Osteoblast (primary cell): ENCODE measurements at regions not wholly inside any gene's neighbourhood (a gene's known extent, or its start where the extent isn't known, plus 50 kb on each side); places are given as distances from the start of the nearest gene placed in this dataset.

Experiments used
- DNase-seq: peaks from one replicate; pipeline ENCODE4 v3.0.0; 2011; ENCODE audit warnings: low spot score, mixed read lengths; ENCODE audit not compliant: insufficient read length; ENCODE audit errors: missing footprints
- H2AFZ ChIP-seq: 2 replicates; pipeline ENCODE4 v1.6.0; 2011; ENCODE audit warnings: mild to moderate bottlenecking, low read length
- H3K27ac ChIP-seq: 2 replicates; pipeline ENCODE4 v1.5.1; 2011; ENCODE audit warnings: mild to moderate bottlenecking, low read depth, low read length, moderate library complexity
- H3K27me3 ChIP-seq: 2 replicates; pipeline ENCODE4 v1.6.0; 2012; ENCODE audit warnings: mild to moderate bottlenecking, control low read depth, inconsistent platforms, low read length, moderate library complexity; ENCODE audit not compliant: insufficient read depth
- H3K36me3 ChIP-seq: 2 replicates; pipeline ENCODE4 v1.5.1; 2011; ENCODE audit warnings: mild to moderate bottlenecking, low read length, control low read depth, moderate library complexity; ENCODE audit not compliant: insufficient read depth
- H3K4me1 ChIP-seq: 2 replicates; pipeline ENCODE4 v1.5.1; 2011; ENCODE audit warnings: mild to moderate bottlenecking, low read length, control low read depth, moderate library complexity; ENCODE audit not compliant: insufficient read depth
- H3K4me2 ChIP-seq: 2 replicates; pipeline ENCODE4 v1.6.0; 2011; ENCODE audit warnings: mild to moderate bottlenecking, low read length; ENCODE audit not compliant: insufficient read depth
- H3K4me3 ChIP-seq: fragments of 200-600 bp; sonication (generic); 3 replicates; pipeline ENCODE4 v1.5.1; 2012; ENCODE audit warnings: mild to moderate bottlenecking, low read length, inconsistent platforms; ENCODE audit not compliant: insufficient read depth
- H3K79me2 ChIP-seq: 2 replicates; pipeline ENCODE4 v1.6.0; 2012; ENCODE audit warnings: mild to moderate bottlenecking, low read length, control low read depth, inconsistent platforms; ENCODE audit not compliant: insufficient read depth
- H3K9me3 ChIP-seq: 2 replicates; pipeline ENCODE4 v1.5.1; 2011; ENCODE audit warnings: low read depth, low read length, control low read depth
- H4K20me1 ChIP-seq: 2 replicates; pipeline ENCODE4 v1.6.0; 2012; ENCODE audit warnings: mild to moderate bottlenecking, low read length, control low read depth; ENCODE audit not compliant: insufficient read depth
- CTCF ChIP-seq: IDR thresholded peaks from 2 replicates; pipeline ENCODE4 v1.5.1; 2011; ENCODE audit warnings: mild to moderate bottlenecking, low read depth, low read length, moderate library complexity; ENCODE audit errors: extremely low read depth

GRCh38 chr6:164731539-164731938, 577.9 kb downstream of the C6orf118 start:
- no peak overlapping the region for H3K4me2 ChIP-seq
- no peaks in the 10 kb centered on the region for H3K27me3 ChIP-seq
- H3K4me3 ChIP-seq: no peak overlapping the region
- H3K27ac ChIP-seq: no peak overlapping the region
- no peaks in the 10 kb centered on the region for H3K36me3 ChIP-seq
- TF ChIP-seq CTCF: no peak
- H4K20me1 ChIP-seq: no peaks in the 10 kb centered on the region
- H3K79me2 ChIP-seq: no peaks in the 10 kb centered on the region
- H3K4me1 ChIP-seq: no peaks in the 10 kb centered on the region
- DNase-seq: no peak
- H2AFZ ChIP-seq: no peak overlapping the region
- H3K9me3 ChIP-seq: no peaks in the 10 kb centered on the region

- Histone ChIP-seq H2AFZ (no peak overlapping the region), H3K36me3 (no peaks in the 10 kb centered on the region), H3K4me3 (no peak overlapping the region), H3K27me3 (no peaks in the 10 kb centered on the region), H4K20me1 (no peaks in the 10 kb centered on the region), H3K27ac (no peak overlapping the region), H3K4me1 (no peaks in the 10 kb centered on the region), H3K9me3 (peaks cover 1% of the 10 kb centered on the region), H3K4me2 (no peak overlapping the region), H3K79me2 (no peaks in the 10 kb centered on the region)
- no peak for DNase-seq
- no peak for TF ChIP-seq CTCF
Measured at GRCh38 chr6:164721460-164721859, 587.9 kb downstream of the C6orf118 start.

GRCh38 chr6:164700497-164700896, 608.9 kb downstream of the C6orf118 start:
- Histone ChIP-seq H3K4me3 (no peak overlapping the region), H3K9me3 (peaks cover 2% of the 10 kb centered on the region), H2AFZ (no peak overlapping the region), H3K27ac (no peak overlapping the region), H4K20me1 (no peaks in the 10 kb centered on the region), H3K4me2 (no peak overlapping the region), H3K27me3 (no peaks in the 10 kb centered on the region), H3K36me3 (no peaks in the 10 kb centered on the region), H3K4me1 (no peaks in the 10 kb centered on the region), H3K79me2 (no peaks in the 10 kb centered on the region)
- no peak for DNase-seq
- TF ChIP-seq CTCF: no peak

- Histone ChIP-seq H3K36me3 (no peaks in the 10 kb centered on the region), H3K4me2 (no peak overlapping the region), H3K27me3 (no peaks in the 10 kb centered on the region), H3K27ac (no peak overlapping the region), H3K4me3 (no peak overlapping the region), H3K79me2 (no peaks in the 10 kb centered on the region), H3K9me3 (peaks cover 2% of the 10 kb centered on the region), H3K4me1 (no peaks in the 10 kb centered on the region), H2AFZ (no peak overlapping the region), H4K20me1 (no peaks in the 10 kb centered on the region)
- no peak for DNase-seq
- no peak for TF ChIP-seq CTCF
Measured at GRCh38 chr6:164695896-164696295, 613.5 kb downstream of the C6orf118 start.
